GM21526 (cell line): ENCODE measurements at regions not wholly inside any gene's neighbourhood (a gene's known extent, or its start where the extent isn't known, plus 50 kb on each side); places are given as distances from the start of the nearest gene placed in this dataset.

Source experiments
- ATAC-seq: cut with Tn5 transposase; IDR thresholded peaks from one replicate; pipeline ENCODE4 v1.9.1; 2021; ENCODE audit warnings: moderate library complexity; ENCODE audit not compliant: unreplicated experiment, low FRiP score

- no peak for ATAC-seq
Observed at GRCh38 chr6:19972221-19972620, 135.1 kb downstream of the ID4 start.

DNA sequence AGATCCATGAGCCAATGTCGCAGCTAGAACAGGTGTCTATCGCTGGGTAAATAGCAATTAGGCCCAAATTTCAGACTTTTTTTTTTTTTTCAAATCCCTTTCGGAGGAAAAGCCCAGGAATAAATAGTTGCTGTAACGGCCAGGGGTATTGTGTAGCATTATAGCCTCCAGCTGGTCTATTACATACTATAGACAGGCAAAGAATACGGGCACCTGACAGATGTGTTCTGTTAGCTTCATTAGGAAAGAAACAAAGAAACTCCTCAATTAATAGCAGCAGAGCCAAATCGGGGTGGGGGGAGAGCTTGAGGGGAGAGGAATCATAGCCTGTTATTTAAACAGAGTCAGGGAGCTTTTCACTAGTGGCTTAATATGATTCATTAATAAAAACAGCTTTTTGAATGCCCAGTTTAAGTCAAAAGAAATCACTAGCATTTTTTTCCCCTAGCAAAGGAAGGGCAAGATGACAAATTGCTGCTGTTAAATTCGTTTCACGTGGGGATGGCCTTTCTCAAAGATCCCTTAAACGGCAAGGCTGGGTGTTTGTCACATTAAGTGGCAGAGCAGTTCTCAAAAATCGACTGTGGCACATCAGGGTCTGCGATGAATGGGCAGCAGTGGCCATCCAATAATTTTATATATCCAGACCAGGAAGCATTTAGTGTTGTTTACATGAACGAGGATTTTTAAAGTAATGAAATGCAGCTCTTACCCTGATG, 139.4 kb downstream of the ID4 start:
- ATAC-seq, result no peak

GRCh38 chr6:19979059-19979458, 141.9 kb downstream of the ID4 start:
- no peak for ATAC-seq

DNA sequence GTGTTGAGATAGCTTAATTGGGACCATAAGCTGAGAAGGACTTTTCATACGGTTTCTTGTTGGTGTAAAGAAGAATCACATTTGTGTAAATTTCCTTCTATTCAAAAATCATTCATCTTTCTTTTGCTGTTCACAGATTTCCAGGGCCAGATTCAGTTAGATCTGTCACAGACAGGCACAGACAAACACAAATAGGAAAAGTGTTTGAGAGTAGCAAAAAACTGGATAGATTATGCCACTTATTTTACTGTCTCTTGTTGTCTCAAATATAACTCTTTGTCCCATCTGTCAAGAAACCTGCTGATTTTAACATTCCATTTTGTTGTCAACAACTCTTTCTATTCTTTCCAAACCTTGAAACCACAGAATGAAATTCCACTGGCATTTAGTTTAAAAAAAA, 142.8 kb downstream of the ID4 start:
- no peak for ATAC-seq

GRCh38 chr6:19983374-19983773, 146.2 kb downstream of the ID4 start:
- ATAC-seq, result no peak

GRCh38 chr6:19986691-19987438, 149.7 kb downstream of the ID4 start:
- no peak for ATAC-seq

DNA sequence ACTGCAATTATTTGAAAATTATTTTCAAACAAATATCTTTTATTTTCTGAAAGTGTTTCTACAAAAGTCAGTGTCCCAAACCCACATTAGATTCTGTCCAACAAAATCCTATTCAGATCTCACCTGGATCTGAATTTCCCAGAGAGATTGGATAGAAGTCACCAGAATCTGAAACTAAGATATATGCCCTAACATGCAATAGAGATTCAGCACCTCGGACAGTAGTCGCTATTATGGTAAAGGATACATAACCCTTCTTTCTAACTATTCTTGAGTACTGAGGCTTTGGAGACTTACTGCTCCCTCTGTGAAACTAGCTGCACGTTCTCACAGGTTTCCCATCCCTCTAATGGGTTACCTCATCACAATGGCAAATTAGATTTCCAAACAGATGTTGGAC, 151.4 kb downstream of the ID4 start:
- ATAC-seq, result no peak

DNA sequence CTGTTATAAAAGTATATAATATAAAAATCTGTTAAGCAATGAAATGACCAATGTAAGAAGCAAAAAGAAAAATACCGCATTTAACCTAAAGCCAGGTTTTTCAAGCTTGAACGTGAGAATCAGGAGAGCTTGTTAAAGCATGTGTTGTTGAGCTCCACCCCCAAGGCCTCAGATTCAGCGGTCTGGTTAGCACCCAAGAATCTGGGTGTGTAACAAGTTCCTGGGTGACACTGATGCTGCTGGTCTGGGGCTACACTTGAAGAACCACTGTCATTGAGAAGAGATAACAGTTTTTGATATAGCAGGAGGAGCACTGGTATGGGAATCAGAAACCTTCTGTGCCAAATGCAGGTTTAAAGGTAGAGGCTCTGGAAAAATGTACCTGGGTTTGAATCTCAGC, 154.0 kb downstream of the ID4 start:
- ATAC-seq, result no peak

GRCh38 chr6:19994909-19995308, 157.7 kb downstream of the ID4 start:
- no peak for ATAC-seq

GRCh38 chr6:19995575-19996257, 158.5 kb downstream of the ID4 start:
- no peak for ATAC-seq

DNA sequence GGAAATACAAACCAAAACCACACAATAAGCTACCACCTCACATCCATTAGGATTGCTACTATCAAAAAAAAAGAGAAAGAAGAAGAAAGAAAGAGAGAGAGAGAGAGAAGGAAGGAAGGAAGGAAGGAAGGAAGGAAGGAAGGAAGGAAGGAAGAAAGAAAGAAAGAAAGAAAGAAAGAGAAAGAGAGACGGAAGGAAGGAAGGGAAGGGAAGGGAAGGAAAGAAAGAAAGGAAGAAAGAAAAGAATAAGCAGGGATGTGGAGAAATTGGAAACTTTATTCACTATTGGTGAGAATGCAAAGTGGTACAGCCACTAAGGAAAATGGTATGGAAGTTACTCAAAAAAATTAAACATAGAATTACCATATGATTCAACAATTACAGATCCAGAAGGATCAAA, 159.9 kb downstream of the ID4 start:
- ATAC-seq, result no peak

DNA sequence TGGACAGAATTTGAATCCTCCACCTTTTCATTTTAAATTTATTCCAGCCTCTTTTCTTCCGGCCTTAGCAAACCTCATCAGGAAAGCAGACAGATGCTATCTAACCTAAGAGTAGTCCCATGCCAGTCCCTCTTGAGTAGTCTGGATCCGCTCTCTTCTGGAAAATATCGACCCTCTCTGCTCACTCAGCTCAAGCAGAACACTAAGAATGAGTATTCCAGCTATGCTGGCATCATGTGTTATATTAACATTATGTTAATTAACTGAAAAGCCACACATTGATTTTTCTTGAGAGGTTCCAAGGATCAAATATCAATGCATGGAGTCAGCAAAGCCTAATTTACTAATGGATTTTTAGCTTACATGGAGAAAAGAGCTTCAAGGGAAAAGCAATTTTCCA, 161.4 kb downstream of the ID4 start:
- no peak for ATAC-seq

- ATAC-seq, result peak; percentile 94
Observed at GRCh38 chr6:19999319-20000191, 162.4 kb downstream of the ID4 start.

DNA sequence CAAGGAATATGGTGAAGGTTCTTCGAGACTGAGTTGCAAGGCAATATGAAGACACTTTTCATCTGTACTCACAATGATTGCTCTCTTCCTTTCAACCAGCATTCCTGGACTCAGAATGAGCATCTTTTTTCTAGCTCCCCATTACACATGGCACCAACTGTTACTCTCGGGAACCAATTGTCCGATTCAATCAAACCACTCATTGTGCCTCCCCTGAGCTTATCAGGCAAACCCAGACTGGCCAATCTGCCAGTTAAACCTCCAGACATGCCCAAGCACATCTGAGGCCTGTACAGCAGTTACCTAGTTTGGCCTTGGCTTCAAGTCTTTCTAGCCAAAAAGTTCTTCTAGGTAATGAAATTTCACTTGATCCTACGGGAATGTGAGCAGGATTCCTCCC, 164.1 kb downstream of the ID4 start:
- no peak for ATAC-seq

GRCh38 chr6:20006037-20006436, 168.9 kb downstream of the ID4 start:
- no peak for ATAC-seq

- no peak for ATAC-seq
Observed at GRCh38 chr6:20008131-20008530, 171.0 kb downstream of the ID4 start.

DNA sequence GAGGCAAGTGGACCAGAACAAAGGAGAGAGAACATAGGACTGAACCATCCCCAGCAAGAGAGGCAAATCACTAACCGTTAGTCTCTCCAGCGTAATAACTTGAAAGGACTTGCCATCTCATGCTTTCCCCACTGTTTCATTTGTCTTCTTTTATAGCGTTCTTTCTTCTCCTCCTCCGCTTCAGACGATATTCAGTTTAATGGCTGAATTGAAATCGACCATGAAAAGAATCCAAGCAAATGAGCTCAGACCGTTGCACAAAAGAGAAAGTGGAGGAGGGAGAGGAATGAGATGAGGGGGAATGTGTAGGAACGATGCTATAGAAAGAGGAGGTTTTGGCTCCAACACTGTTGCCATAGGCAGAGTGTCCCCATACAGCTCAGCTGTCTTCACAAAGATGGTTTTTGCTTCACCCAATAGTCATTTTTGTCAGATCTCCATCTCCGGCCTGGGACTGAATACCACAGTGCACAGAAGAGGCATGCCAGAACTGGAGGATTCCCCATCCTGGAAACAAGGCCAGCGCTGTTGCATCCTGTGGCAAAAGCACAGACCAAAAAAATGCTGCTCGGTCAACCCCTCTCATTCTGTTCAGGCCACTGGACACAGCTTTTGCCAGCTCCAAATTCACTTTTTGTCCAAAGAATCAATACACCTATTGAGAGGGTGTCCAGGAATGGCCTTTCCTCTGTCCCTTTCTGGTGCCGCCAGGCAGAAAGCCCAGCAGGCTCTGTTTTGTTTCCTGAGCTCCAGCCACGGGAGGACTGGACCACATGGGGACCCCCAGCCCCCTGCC, 176.1 kb downstream of the ID4 start:
- ATAC-seq, result no peak

DNA sequence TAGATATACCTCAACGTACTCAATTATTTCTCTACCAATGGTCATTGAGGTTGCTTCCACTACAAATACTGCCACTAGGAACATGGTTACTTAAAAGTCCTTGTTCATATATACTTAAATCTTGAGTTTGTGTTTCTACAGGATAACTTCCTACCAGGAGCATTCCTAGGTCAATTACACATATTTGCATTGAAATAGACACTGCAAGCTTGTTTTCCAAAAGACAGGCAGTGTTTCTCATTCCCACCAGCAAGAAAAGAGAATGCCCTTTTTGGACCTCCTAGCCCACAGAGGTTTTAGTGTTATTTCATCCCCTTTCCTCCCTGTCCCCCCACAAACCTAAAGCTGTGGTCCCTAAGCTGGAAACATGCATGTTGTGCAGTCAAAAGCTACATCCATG, 177.3 kb downstream of the ID4 start:
- ATAC-seq, result no peak

- ATAC-seq, result no peak
Observed at GRCh38 chr6:20020526-20020925, 183.4 kb downstream of the ID4 start.

GRCh38 chr6:20021795-20022194, 184.6 kb downstream of the ID4 start:
- no peak for ATAC-seq
